HG02885 (cell line): ENCODE measurements at regions not wholly inside any gene's neighbourhood (a gene's known extent, or its start where the extent isn't known, plus 50 kb on each side); places are given as distances from the start of the nearest gene placed in this dataset.
"Not testable (repeated sequence)": the region's sequence is repeated elsewhere in the genome, so short reads cannot be mapped to it uniquely, and the experiment has no call there.

Experiments
- ATAC-seq: cut with Tn5 transposase; IDR thresholded peaks from one replicate; pipeline ENCODE4 v1.9.1; 2021; ENCODE audit warnings: mild to moderate bottlenecking; ENCODE audit not compliant: unreplicated experiment, poor library complexity

- ATAC-seq = no peak
These were observed 118.7 kb downstream of the BEND2 start for GRCh38 chrX:18102006-18102405.

GRCh38 chrX:18101087-18101486 lies 119.6 kb downstream of the BEND2 start:
- no peak for ATAC-seq

GRCh38 chrX:18099745-18100144 lies 120.9 kb downstream of the BEND2 start:
- no peak for ATAC-seq

GRCh38 chrX:18098763-18099162 lies 121.9 kb downstream of the BEND2 start:
- no peak for ATAC-seq

GRCh38 chrX:18076434-18076833 lies 144.3 kb downstream of the BEND2 start:
- no peak for ATAC-seq

GRCh38 chrX:18075603-18076002 lies 145.1 kb downstream of the BEND2 start:
- no peak for ATAC-seq

GRCh38 chrX:18068045-18068444 lies 152.6 kb downstream of the BEND2 start:
- ATAC-seq = not testable (repeated sequence)

- ATAC-seq = no peak
These were observed 154.7 kb downstream of the BEND2 start for GRCh38 chrX:18065956-18066355.

- no peak for ATAC-seq
These were observed 169.0 kb downstream of the BEND2 start for GRCh38 chrX:18051690-18052089.

GRCh38 chrX:18047491-18047890 lies 173.2 kb downstream of the BEND2 start:
- ATAC-seq = no peak

GRCh38 chrX:18045436-18045835 lies 175.2 kb downstream of the BEND2 start:
- no peak for ATAC-seq

- ATAC-seq = no peak
These were observed 177.9 kb downstream of the BEND2 start for GRCh38 chrX:18042776-18043175.

- ATAC-seq = no peak
These were observed 179.0 kb downstream of the BEND2 start for GRCh38 chrX:18041656-18042055.

GRCh38 chrX:18039023-18039422 lies 177.9 kb upstream of the RAI2 start:
- ATAC-seq = no peak

- ATAC-seq = no peak
These were observed 175.3 kb upstream of the RAI2 start for GRCh38 chrX:18036394-18036793.

GRCh38 chrX:18034945-18035344 lies 173.8 kb upstream of the RAI2 start:
- no peak for ATAC-seq

GRCh38 chrX:18034504-18034903 lies 173.4 kb upstream of the RAI2 start:
- ATAC-seq = no peak

GRCh38 chrX:18032486-18033221 lies 171.6 kb upstream of the RAI2 start:
- ATAC-seq = no peak

- ATAC-seq = no peak
These were observed 170.8 kb upstream of the RAI2 start for GRCh38 chrX:18031726-18032375.

- ATAC-seq = not testable (repeated sequence)
These were observed 169.6 kb upstream of the RAI2 start for GRCh38 chrX:18030656-18031055.

- no peak for ATAC-seq
These were observed 165.1 kb upstream of the RAI2 start for GRCh38 chrX:18026166-18026565.

GRCh38 chrX:18017411-18017810 lies 156.3 kb upstream of the RAI2 start:
- no peak for ATAC-seq
